ENCODE measurements at regions not wholly inside any gene's neighbourhood (a gene's known extent, or its start where the extent isn't known, plus 50 kb on each side); places are given as distances from the start of the nearest gene placed in this dataset.

DNA sequence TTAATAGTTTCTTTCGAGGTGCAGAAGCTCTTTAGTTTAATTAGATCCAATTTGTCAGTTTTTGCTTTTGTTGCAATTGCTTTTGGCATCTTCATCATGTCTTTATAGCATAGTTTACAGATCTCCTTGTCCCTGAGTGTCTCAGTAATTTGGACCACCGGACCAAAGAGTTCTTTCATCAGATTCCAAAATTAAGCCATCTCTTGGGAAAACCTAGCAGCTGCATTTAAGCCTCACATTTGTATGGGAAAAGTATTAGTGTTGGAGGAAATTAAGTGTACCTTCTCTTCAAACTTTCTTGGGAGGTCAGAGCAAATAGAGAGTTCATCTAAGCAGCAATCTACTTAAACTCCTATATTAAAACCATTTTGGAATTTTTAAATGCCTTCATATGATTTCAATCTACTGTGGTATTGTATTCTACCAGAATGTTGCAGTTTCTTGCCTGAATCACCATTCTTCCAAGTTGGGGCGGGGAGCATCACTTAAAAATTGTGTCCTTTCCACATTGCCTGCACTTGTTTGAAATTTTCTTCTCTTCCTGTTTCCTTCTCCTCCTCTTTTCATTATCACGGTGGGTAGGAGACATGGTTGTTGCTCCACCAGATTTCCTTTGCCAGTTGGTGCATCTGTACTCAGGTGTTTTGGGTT, 97.3 kb upstream of the DAB2 start:
- TF ChIP-seq, protein P1, sequence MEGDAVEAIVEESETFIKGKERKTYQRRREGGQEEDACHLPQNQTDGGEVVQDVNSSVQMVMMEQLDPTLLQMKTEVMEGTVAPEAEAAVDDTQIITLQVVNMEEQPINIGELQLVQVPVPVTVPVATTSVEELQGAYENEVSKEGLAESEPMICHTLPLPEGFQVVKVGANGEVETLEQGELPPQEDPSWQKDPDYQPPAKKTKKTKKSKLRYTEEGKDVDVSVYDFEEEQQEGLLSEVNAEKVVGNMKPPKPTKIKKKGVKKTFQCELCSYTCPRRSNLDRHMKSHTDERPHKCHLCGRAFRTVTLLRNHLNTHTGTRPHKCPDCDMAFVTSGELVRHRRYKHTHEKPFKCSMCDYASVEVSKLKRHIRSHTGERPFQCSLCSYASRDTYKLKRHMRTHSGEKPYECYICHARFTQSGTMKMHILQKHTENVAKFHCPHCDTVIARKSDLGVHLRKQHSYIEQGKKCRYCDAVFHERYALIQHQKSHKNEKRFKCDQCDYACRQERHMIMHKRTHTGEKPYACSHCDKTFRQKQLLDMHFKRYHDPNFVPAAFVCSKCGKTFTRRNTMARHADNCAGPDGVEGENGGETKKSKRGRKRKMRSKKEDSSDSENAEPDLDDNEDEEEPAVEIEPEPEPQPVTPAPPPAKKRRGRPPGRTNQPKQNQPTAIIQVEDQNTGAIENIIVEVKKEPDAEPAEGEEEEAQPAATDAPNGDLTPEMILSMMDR (IDR thresholded peaks at IDR 0.05) = no peak
- no peak for TF ChIP-seq POLR2A (IDR thresholded peaks at IDR 0.05)
- H3K27ac ChIP-seq = no peak overlapping the region
- no peaks in the 10 kb centered on the region for H3K27me3 ChIP-seq
- no peak overlapping the region for H3K4me3 ChIP-seq
- H3K4me1 ChIP-seq = no peaks in the 10 kb centered on the region
- intact Hi-C loops (cut with DNase I; ENCODE audit: low total_unique reads) = no loop called here
- H3K36me3 ChIP-seq = no peaks in the 10 kb centered on the region
- DNase-seq = no peak
- H3K9me3 ChIP-seq = no peaks in the 10 kb centered on the region

- no peak for DNase-seq
- TF ChIP-seq POLR2A (IDR thresholded peaks at IDR 0.05) = no peak
- TF ChIP-seq, protein P1 (IDR thresholded peaks at IDR 0.05) = no peak
- Histone ChIP-seq H3K4me1 (no peaks in the 10 kb centered on the region), H3K36me3 (no peaks in the 10 kb centered on the region), H3K4me3 (no peak overlapping the region), H3K9me3 (no peaks in the 10 kb centered on the region), H3K27ac (no peak overlapping the region), H3K27me3 (no peaks in the 10 kb centered on the region)
- intact Hi-C loops (cut with DNase I; ENCODE audit: low total_unique reads) = no loop called here
Observed at GRCh38 chr5:39521098-39521860, 96.5 kb upstream of the DAB2 start.

GRCh38 chr5:39520232-39520572, 95.4 kb upstream of the DAB2 start:
- Histone ChIP-seq H3K27ac (peak overlapping the region; percentile 19 to 58), H3K27me3 (no peaks in the 10 kb centered on the region), H3K9me3 (no peaks in the 10 kb centered on the region), H3K4me1 (no peaks in the 10 kb centered on the region), H3K36me3 (no peaks in the 10 kb centered on the region), H3K4me3 (no peak overlapping the region)
- no peak for DNase-seq
- intact Hi-C loops (cut with DNase I; ENCODE audit: low total_unique reads) = no loop called here
- TF ChIP-seq, protein P1 (IDR thresholded peaks at IDR 0.05) = no peak
- TF ChIP-seq POLR2A (IDR thresholded peaks at IDR 0.05) = no peak

DNA sequence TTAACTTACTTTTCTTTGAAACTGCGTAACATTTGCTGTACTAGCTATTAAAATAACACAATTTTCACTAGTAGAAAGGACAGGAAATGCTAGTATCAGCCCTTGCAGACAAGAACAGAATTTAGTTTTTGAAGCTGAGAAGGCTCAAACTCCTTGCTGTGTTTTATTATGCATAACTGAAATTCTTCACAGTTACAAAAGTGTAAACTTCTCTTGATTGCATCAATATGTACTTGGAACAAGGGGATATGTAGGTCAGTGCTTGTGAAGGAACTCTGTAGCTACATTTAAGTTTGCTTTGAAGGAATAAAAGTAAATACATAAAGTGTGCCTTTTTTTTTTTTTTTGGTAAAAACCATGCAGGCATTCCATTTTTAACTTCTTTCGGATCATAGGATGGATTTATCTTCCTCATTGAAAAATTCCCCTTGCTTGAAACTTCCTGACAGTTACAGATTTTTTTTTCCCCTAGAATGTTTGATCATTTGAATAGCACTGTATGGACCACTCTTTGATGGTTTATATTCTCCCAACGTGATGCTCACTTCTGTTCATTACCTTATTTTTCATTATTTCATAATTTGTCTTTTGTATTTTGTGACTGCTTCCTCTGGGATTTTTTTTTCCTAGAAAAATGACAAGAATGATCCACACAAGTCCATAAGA, 94.9 kb upstream of the DAB2 start:
- intact Hi-C loops (cut with DNase I; ENCODE audit: low total_unique reads) = no loop called here
- DNase-seq = no peak
- Histone ChIP-seq H3K36me3 (no peaks in the 10 kb centered on the region), H3K27ac (peak overlapping the region; percentile 19 to 58), H3K4me1 (no peaks in the 10 kb centered on the region), H3K4me3 (no peak overlapping the region), H3K9me3 (no peaks in the 10 kb centered on the region), H3K27me3 (no peaks in the 10 kb centered on the region)
- TF ChIP-seq, protein P1 (IDR thresholded peaks at IDR 0.05) = no peak
- TF ChIP-seq POLR2A (IDR thresholded peaks at IDR 0.05) = no peak

DNA sequence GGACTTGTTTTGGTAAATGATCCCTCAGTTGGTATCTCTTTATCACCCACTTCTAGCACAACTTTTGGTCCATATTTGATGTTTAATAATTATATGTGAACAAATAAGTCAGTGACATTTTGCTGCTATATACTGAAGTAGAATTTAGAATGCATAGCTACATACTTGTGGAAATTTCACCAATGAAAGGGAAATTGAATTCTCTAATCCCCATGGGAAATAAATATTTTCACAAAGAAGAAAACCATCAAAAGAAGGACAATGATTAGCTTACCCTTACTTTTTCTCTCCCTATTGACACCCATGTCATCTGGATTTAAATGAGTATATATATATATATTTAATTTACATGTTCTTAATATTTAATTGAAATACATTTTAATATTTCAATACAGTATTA, 94.3 kb upstream of the DAB2 start:
- H3K27ac ChIP-seq = no peak overlapping the region
- H3K9me3 ChIP-seq = no peaks in the 10 kb centered on the region
- H3K27me3 ChIP-seq = no peaks in the 10 kb centered on the region
- TF ChIP-seq POLR2A (IDR thresholded peaks at IDR 0.05) = no peak
- TF ChIP-seq, protein P1 (IDR thresholded peaks at IDR 0.05) = no peak
- no peaks in the 10 kb centered on the region for H3K36me3 ChIP-seq
- H3K4me3 ChIP-seq = no peak overlapping the region
- intact Hi-C loops (cut with DNase I; ENCODE audit: low total_unique reads) = no loop called here
- no peak for DNase-seq
- H3K4me1 ChIP-seq = no peaks in the 10 kb centered on the region

All from uterus (tissue), 3 donors.